Mucosa of descending colon (tissue), 3 donors: ENCODE measurements at regions not wholly inside any gene's neighbourhood (a gene's known extent, or its start where the extent isn't known, plus 50 kb on each side); places are given as distances from the start of the nearest gene placed in this dataset.

Experiments
- ATAC-seq: fragments of 200-7000 bp; cut with Tn5 transposase; one replicate; pipeline ENCODE4 v1.9.1; 2020; ENCODE audit warnings: mild to moderate bottlenecking, moderate library complexity
- DNase-seq, 3 donors: peaks; one replicate each; pipeline ENCODE4 v3.0.0-alpha.2; 2020
- H3K36me3 ChIP-seq: fragments of 200-600 bp; one replicate; pipeline ENCODE4 v1.8.0; 2021; ENCODE audit warnings: low read depth, mild to moderate bottlenecking
- H3K4me1 ChIP-seq: fragments of 200-600 bp; one replicate; pipeline ENCODE4 v1.8.0; 2021; ENCODE audit warnings: low read depth, mild to moderate bottlenecking
- H3K4me3 ChIP-seq: fragments of 200-600 bp; one replicate; pipeline ENCODE4 v1.8.0; 2021; ENCODE audit warnings: mild to moderate bottlenecking
- H3K9me3 ChIP-seq: fragments of 200-600 bp; one replicate; pipeline ENCODE4 v1.8.0; 2021; ENCODE audit warnings: mild to moderate bottlenecking
- CTCF ChIP-seq: fragments of 200-600 bp; IDR thresholded peaks from one replicate; pipeline ENCODE4 v1.8.0; 2022; ENCODE audit warnings: antibody characterized with exemption, mild to moderate bottlenecking
- intact Hi-C, 2 donors: fragments of 100-400 bp; cut with DNase I in 1 of 2; cut with micrococcal nuclease in 1 of 2; formaldehyde crosslinking; loops; one replicate each; pipeline versions ENCODE4 v1.11.0 to v1.11.1; 2022; cut with DNase I, micrococcal nuclease
- donor health status: DM: no; HTN: no; CAD: no; lungs with moderate emphysema.
- donor health status: DM: no; HTN: no; CAD: no.
- donor health status: DM: no; HTN: yes; CAD: no.

- Histone ChIP-seq H3K4me1 (no peaks in the 10 kb centered on the region), H3K36me3 (no peaks in the 10 kb centered on the region), H3K4me3 (no peak overlapping the region), H3K9me3 (no peaks in the 10 kb centered on the region)
- no peak for TF ChIP-seq CTCF
- ATAC-seq = no peak
- DNase-seq = no peak
- intact Hi-C loops = no loop called here
These were observed 245.4 kb downstream of the SKIDA1 start for GRCh38 chr10:21280037-21280436.

- no peaks in the 10 kb centered on the region for H3K36me3 ChIP-seq
- ATAC-seq (no peak), DNase-seq (no peak)
- H3K4me3 ChIP-seq = no peak overlapping the region
- no peaks in the 10 kb centered on the region for H3K4me1 ChIP-seq
- H3K9me3 ChIP-seq = no peaks in the 10 kb centered on the region
- no peak for TF ChIP-seq CTCF
- intact Hi-C loops = no loop called here
These were observed 246.3 kb downstream of the SKIDA1 start for GRCh38 chr10:21279217-21279575.

GRCh38 chr10:21278491-21279216, 246.8 kb downstream of the SKIDA1 start:
- no peak overlapping the region for H3K4me3 ChIP-seq
- intact Hi-C loops = no loop called here
- DNase-seq (peak; percentile 71 to 98 (median 88)), ATAC-seq (peak; percentile 91)
- H3K36me3 ChIP-seq = no peaks in the 10 kb centered on the region
- no peaks in the 10 kb centered on the region for H3K4me1 ChIP-seq
- peak; percentile 29 for TF ChIP-seq CTCF
- H3K9me3 ChIP-seq = no peaks in the 10 kb centered on the region

GRCh38 chr10:21273400-21273968, 252.0 kb downstream of the SKIDA1 start:
- DNase-seq (no peak), ATAC-seq (no peak)
- Histone ChIP-seq H3K4me3 (no peak overlapping the region), H3K9me3 (no peaks in the 10 kb centered on the region), H3K36me3 (no peaks in the 10 kb centered on the region), H3K4me1 (no peaks in the 10 kb centered on the region)
- intact Hi-C loops = no loop called here
- TF ChIP-seq CTCF = no peak

GRCh38 chr10:21272643-21273399, 252.7 kb downstream of the SKIDA1 start:
- intact Hi-C loops = no loop called here

More at GRCh38 chr10:21272643-21273399, 252.7 kb downstream of the SKIDA1 start:
- no peaks in the 10 kb centered on the region for H3K9me3 ChIP-seq
- H3K4me1 ChIP-seq = no peaks in the 10 kb centered on the region
- no peak overlapping the region for H3K4me3 ChIP-seq
- ATAC-seq = no peak
- no peaks in the 10 kb centered on the region for H3K36me3 ChIP-seq
- no peak for DNase-seq
- TF ChIP-seq CTCF = no peak
